Activated B cell treated with CpG ODN at 0.5 μM for 24 hours (primary cell): ENCODE measurements at regions not wholly inside any gene's neighbourhood (a gene's known extent, or its start where the extent isn't known, plus 50 kb on each side); places are given as distances from the start of the nearest gene placed in this dataset.

Source experiments
- ATAC-seq: fragments of 200-7000 bp; cut with Tn5 transposase; one replicate; pipeline ENCODE4 v1.10.0; 2021; ENCODE audit warnings: low read depth, mild to moderate bottlenecking, moderate library complexity
- CTCF ChIA-PET: fragments of 350-600 bp; sonication (Branson Sonifier 250); formaldehyde crosslinking; loops from one replicate; lab custom pipeline; 2021; ENCODE audit warnings: antibody characterized with exemption; lab: Charles Lee
- POLR2A ChIA-PET: fragments of 350-600 bp; sonication (Branson Sonifier 250); formaldehyde crosslinking; loops from one replicate; lab custom pipeline; 2021; ENCODE audit warnings: antibody characterized with exemption; lab: Charles Lee
- DNase-seq: peaks from one replicate; pipeline ENCODE4 v3.0.0; 2022
- H3K27ac Mint-ChIP-seq: one replicate; pipeline ENCODE4 v1.8.0; 2020; ENCODE audit warnings: mixed read lengths
- H3K27me3 Mint-ChIP-seq: one replicate; pipeline ENCODE4 v1.8.0; 2021; ENCODE audit warnings: mixed read lengths
- H3K36me3 Mint-ChIP-seq: one replicate; pipeline ENCODE4 v1.8.0; 2021; ENCODE audit warnings: low read depth, mixed read lengths
- H3K4me1 Mint-ChIP-seq: one replicate; pipeline ENCODE4 v1.8.0; 2021; ENCODE audit warnings: mixed read lengths
- H3K4me3 Mint-ChIP-seq: one replicate; pipeline ENCODE4 v1.8.0; 2020; ENCODE audit warnings: mild to moderate bottlenecking, mixed read lengths
- H3K9me3 Mint-ChIP-seq: one replicate; pipeline ENCODE4 v1.8.0; 2020; ENCODE audit warnings: mixed read lengths
- CTCF ChIP-seq: fragments of 200-600 bp; IDR thresholded peaks from one replicate; pipeline ENCODE4 v1.8.0; 2022; ENCODE audit warnings: antibody characterized with exemption, mild to moderate bottlenecking
- intact Hi-C: fragments of 100-400 bp; cut with micrococcal nuclease; formaldehyde crosslinking; loops from one replicate; pipeline ENCODE4 v1.15.1; 2024

- POLR2A ChIA-PET, result no interaction called here
- no peaks in the 10 kb centered on the region for H3K27me3 Mint-ChIP-seq
- no peaks in the 10 kb centered on the region for H3K36me3 Mint-ChIP-seq
- H3K9me3 Mint-ChIP-seq, result no peaks in the 10 kb centered on the region
- ATAC-seq (no peak), DNase-seq (no peak)
- no peak for TF ChIP-seq CTCF
- no peak overlapping the region for H3K4me3 Mint-ChIP-seq
- CTCF ChIA-PET, result no interaction called here
- no peak overlapping the region for H3K27ac Mint-ChIP-seq
- intact Hi-C loops, result no loop called here
- peaks cover 8% of the 10 kb centered on the region for H3K4me1 Mint-ChIP-seq
Measured at GRCh38 chr20:39849664-39850063, 839.4 kb downstream of the MAFB start.

GRCh38 chr20:39849171-39849570 lies 839.9 kb downstream of the MAFB start:
- H3K4me1 Mint-ChIP-seq, result peaks cover 8% of the 10 kb centered on the region
- POLR2A ChIA-PET, result no interaction called here
- DNase-seq, result no peak
- no peaks in the 10 kb centered on the region for H3K36me3 Mint-ChIP-seq
- no peak overlapping the region for H3K27ac Mint-ChIP-seq
- no peak overlapping the region for H3K4me3 Mint-ChIP-seq
- no peak for ATAC-seq
- no peaks in the 10 kb centered on the region for H3K9me3 Mint-ChIP-seq
- intact Hi-C loops, result no loop called here
- H3K27me3 Mint-ChIP-seq, result no peaks in the 10 kb centered on the region
- CTCF ChIA-PET, result no interaction called here
- TF ChIP-seq CTCF, result no peak

GRCh38 chr20:39839399-39840119 lies 849.5 kb downstream of the MAFB start:
- peaks cover 3% of the 10 kb centered on the region for H3K4me1 Mint-ChIP-seq
- no peak for DNase-seq
- H3K4me3 Mint-ChIP-seq, result no peak overlapping the region
- no peak overlapping the region for H3K27ac Mint-ChIP-seq
- no peaks in the 10 kb centered on the region for H3K27me3 Mint-ChIP-seq
- no peak for TF ChIP-seq CTCF
- intact Hi-C loops, result no loop called here
- H3K9me3 Mint-ChIP-seq, result no peaks in the 10 kb centered on the region
- CTCF ChIA-PET, result no interaction called here
- H3K36me3 Mint-ChIP-seq, result no peaks in the 10 kb centered on the region
- no peak for ATAC-seq
- POLR2A ChIA-PET, result interaction anchor here (0.8 kb wide), 1 partner anchor 10 kb away, joined by 3 read pairs; no protein-coding TSS in a partner anchor

GRCh38 chr20:39837561-39837960 lies 851.5 kb downstream of the MAFB start:
- POLR2A ChIA-PET, result no interaction called here
- no peak for ATAC-seq
- no peak for DNase-seq
- H3K27ac Mint-ChIP-seq, result no peak overlapping the region
- H3K36me3 Mint-ChIP-seq, result no peaks in the 10 kb centered on the region
- no peaks in the 10 kb centered on the region for H3K9me3 Mint-ChIP-seq
- CTCF ChIA-PET, result no interaction called here
- no peak overlapping the region for H3K4me3 Mint-ChIP-seq
- H3K4me1 Mint-ChIP-seq, result peaks cover 4% of the 10 kb centered on the region
- TF ChIP-seq CTCF, result no peak
- intact Hi-C loops, result no loop called here
- no peaks in the 10 kb centered on the region for H3K27me3 Mint-ChIP-seq

- ChIA-PET CTCF (interaction anchor here (1.0 kb wide), 1 partner anchor 39 kb away, joined by 4 read pairs; no protein-coding TSS in a partner anchor), POLR2A (no interaction called here)
- no peak for TF ChIP-seq CTCF
- H3K27me3 Mint-ChIP-seq, result no peaks in the 10 kb centered on the region
- DNase-seq (no peak), ATAC-seq (no peak)
- no peak overlapping the region for H3K4me3 Mint-ChIP-seq
- H3K9me3 Mint-ChIP-seq, result no peaks in the 10 kb centered on the region
- peaks cover 10% of the 10 kb centered on the region for H3K4me1 Mint-ChIP-seq
- H3K27ac Mint-ChIP-seq, result no peak overlapping the region
- no peaks in the 10 kb centered on the region for H3K36me3 Mint-ChIP-seq
- intact Hi-C loops, result no loop called here
Measured at GRCh38 chr20:39835130-39835842, 853.8 kb downstream of the MAFB start.
